AML-193 (cell line): ENCODE measurements at regions not wholly inside any gene's neighbourhood (a gene's known extent, or its start where the extent isn't known, plus 50 kb on each side); places are given as distances from the start of the nearest gene placed in this dataset.
"Not testable (repeated sequence)": the region's sequence is repeated elsewhere in the genome, so short reads cannot be mapped to it uniquely, and the experiment has no call there.

Experiments used
- DNase-seq, 2 experiments: peaks; one replicate each; lab custom pipeline; 2025; lab: John Stamatoyannopoulos, UW

- no peak for DNase-seq
These were observed 324.8 kb upstream of the GLI3 start for GRCh38 chr7:42561797-42562196.

GRCh38 chr7:42560866-42561265 is 323.9 kb upstream of the GLI3 start:
- no peak for DNase-seq

- not testable (repeated sequence) for DNase-seq
These were observed 317.9 kb upstream of the GLI3 start for GRCh38 chr7:42554932-42555331.

DNA sequence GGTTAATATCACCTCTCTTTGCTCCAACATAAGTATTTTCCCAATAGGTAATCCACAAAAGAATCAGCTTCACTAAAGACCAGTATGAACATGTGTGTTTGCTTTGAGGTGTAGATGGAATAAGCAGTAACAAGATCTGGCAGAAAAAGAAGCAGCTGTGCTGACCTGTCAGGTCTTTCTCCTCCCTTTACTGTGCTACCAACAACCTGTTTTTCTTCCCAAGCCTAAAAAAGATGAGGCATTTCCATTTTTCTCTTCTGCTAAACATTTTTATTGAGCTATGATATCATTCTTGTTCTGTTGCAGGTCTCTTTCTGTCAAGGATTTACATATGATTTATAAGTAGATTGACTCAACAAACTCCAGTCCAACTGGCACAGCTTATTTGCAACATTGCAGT is 315.2 kb upstream of the GLI3 start:
- no peak for DNase-seq

DNA sequence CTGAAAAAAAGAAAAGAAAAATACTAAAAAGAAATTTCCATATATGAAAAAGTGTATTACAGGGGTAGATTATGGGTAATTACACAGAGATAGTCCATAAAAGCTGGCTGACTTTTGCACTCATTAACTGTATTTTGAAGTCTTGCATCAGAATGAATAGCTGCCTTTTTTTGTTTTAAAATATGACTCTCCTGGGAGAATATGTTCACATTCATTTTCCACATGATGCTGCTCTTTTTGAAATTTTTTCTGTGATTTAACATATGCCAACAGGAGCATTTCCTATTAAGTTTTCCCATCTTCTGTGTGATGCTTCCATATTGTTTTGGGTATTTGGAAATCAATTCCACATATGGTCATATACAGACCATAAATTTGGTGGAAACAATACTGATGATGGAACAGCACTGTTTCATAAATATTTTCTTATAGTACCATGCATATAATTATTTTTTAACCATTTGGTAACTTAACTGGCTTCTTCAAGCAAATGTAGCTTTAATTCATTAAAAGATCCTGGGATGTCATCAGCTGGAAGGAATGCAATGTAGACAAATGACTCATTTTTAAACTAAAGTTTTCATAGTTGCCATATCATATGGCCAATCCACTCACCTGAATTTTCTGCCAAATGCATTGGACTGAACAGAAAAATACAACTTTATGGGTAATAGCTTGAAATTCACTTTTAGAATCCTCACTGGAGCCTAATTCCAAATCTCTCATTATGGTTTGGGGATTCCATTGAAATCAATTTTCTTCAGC is 313.9 kb upstream of the GLI3 start:
- no peak for DNase-seq

DNA sequence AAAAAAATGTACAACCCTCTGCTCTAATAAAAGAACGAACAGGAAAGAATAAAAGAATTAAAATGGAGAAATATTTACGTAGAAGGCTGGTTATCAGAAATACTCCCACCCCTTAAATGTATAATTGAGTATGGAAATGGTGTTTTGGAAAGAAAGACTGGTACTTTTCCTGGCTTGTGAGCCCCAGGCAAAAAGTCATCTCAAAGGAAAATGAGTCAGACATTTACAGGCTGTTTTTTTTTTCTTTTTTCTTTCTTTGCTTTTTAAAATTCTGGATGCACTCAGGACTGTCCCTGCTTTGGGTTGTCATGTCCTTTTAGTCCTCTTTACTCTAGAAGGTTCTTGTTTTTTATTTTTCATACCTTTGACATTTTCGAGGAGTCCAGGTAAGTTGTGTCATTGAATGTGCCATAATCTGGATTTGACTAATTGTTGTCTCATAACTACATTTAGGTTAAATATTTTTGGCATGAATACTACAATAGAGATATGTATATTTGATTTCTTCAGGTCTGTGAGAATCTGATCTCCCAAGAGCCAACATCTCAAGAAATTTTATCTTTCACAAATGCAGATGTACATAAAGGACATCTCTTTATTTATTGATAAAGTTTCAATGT is 313.0 kb upstream of the GLI3 start:
- DNase-seq, result no peak

- DNase-seq, result no peak
These were observed 312.0 kb upstream of the GLI3 start for GRCh38 chr7:42548816-42549611.

DNA sequence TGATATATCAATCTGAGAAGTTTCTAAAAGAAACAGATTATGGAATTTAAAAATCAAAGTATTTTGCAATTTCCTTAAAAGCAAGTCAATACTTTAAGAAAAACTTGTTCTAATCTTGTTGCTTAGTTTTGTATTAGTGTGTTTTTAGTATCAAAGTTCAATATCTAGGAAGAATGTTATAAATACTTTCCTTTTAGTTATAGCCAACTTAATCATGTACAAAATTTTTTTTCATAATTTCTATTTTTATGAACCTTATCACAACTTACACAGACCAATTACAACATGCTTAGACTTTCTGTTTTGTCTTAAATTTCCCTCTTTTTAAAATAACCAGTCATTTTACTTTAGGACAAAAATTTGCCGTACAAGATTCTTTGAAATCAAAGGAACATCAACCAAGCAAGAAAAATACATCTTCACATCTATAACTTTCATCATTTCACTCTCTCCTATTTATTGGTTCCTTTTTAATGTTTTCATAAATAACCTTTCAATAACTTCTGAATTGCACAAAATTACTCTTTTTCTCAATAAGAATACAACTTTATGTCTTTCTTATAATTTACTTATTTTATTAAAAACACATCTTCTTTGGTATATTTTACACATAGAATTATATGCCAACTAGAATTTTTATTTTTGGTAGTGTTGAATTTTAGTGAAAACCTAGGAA is 308.2 kb upstream of the GLI3 start:
- no peak for DNase-seq

- no peak for DNase-seq
These were observed 306.9 kb upstream of the GLI3 start for GRCh38 chr7:42543953-42544352.

GRCh38 chr7:42542446-42542845 is 305.4 kb upstream of the GLI3 start:
- DNase-seq, result not testable (repeated sequence)

DNA sequence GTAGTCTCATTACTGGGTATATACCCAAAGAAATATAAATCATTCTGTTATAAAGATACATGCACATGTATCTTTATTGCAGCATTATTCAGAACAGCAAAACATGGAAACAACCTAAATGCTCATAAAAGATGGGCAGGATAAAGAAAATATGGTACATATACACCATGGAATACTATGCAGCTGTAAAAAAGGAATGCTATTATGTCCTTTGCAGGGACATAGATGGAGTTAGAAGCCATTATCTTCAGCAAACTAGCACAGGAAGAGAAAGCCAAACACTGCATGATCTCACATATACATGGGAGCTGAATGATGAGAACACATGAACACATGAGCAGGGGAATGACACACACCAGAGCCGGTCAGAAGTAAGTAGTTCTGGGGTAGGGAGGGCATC is 297.4 kb upstream of the GLI3 start:
- DNase-seq, result no peak

DNA sequence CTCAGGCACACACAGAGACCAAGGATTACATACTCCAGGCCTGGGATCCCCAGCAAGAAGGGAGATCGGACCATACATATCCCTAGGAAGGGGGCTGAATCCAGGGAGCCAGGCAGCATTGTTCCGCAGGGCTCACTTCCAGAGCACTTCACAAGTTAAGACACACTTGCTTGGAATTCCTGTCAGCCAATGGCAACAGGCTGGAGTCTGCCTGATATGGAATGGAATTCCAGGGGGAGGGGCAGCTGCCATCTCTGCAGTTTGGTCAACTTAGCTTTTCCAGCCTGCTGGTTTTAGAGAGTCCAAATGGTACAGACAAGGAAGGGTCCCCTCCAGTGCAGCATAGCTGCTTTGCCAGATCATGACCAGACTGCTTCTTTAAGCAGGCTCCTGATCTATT is 290.0 kb upstream of the GLI3 start:
- no peak for DNase-seq

DNA sequence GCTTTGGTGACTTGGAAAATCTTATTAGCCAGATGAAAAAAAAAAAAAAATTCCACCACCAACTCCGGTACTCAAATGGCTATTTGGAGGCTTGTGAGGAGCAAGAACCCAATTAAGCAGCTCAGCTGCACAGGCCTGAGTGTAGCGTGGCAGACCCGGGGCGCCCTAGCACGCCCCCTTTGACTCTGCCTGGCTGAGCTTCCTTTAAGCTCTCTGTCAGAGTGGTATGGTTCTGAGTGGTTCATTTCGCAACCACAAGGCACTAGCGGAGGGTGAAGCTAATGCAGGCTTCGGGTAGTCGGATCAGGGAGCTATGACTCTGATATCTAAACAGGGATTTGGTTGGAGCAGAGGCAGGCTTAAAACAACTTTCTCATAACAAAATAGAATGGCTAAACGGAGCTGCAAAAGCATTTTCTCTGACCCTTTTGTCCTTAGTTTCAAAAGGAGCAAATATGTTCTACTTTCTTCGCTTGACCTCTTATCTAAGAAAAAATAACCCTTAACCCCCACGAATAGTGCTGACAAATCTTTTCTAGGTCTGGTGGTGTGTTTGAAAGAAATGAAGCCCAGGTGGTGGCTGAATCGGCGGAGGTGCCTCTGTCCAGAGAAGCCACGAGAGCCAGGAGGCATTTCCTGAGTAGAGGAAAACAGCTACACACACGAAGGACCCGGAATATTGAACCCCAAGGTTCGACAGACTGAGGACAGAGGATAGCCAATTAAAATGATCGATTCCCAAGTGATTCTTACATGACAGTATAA is 285.4 kb upstream of the GLI3 start:
- DNase-seq, result no peak

- no peak for DNase-seq
These were observed 274.0 kb upstream of the GLI3 start for GRCh38 chr7:42511027-42511426.

- no peak for DNase-seq
These were observed 269.1 kb upstream of the GLI3 start for GRCh38 chr7:42506097-42506496.

GRCh38 chr7:42502022-42502421 is 265.0 kb upstream of the GLI3 start:
- no peak for DNase-seq

DNA sequence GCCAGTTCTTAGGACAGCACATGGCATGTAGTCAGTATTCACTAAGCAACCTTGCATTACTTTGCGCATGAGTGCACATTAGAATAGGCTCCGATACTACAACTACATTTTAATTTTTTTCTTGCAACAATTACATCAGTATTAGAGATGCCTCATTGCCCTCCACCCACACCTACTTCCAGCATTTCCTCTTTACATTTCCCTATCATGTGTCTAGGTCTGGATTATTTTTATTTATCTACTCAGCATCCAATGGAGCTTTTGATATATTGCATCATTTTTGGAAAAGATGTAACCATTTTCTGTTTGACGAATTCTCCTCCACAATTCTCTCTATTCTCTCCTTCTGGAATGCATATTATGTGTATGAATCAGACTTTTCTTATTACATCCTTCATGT is 258.2 kb upstream of the GLI3 start:
- DNase-seq, result no peak

- DNase-seq, result no peak
These were observed 257.7 kb upstream of the GLI3 start for GRCh38 chr7:42494736-42495135.

GRCh38 chr7:42494199-42494710 is 257.2 kb upstream of the GLI3 start:
- no peak for DNase-seq

GRCh38 chr7:42493436-42494198 is 256.6 kb upstream of the GLI3 start:
- DNase-seq, result no peak

DNA sequence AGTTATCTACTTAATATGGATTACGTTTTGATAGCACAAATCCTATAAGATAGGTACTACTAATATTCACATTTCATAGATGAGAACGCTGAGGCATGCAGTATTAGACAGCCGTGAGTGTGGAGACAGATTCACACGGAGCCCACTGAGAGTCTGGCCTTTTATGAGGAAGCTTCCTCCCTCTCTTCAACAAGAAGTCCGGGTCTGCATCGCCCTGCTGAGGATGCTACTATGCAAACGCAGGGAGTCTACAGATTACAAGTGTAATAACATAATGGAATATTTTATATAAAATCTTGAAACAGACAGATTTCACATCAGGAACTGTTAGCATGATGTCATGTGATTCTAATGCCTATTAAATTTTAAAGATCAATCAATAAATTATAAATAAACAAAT is 255.9 kb upstream of the GLI3 start:
- DNase-seq, result no peak
